Endothelial cell of umbilical vein (primary cell): ENCODE measurements at regions not wholly inside any gene's neighbourhood (a gene's known extent, or its start where the extent isn't known, plus 50 kb on each side); places are given as distances from the start of the nearest gene placed in this dataset.

Source experiments
- BruUV-seq: library from RNA; stranded (reverse); fragments of 400-500 nt; replicated peaks from 2 replicates; lab custom pipeline; 2021; lab: Mats Ljungman, UMichigan
- CTCF ChIA-PET: fragments of 300-600, 350-600 bp; sonication (Branson Sonifier 250); formaldehyde crosslinking; loops from one replicate; lab custom pipeline; 2021; ENCODE audit warnings: antibody characterized with exemption, inconsistent platforms; lab: Charles Lee
- POLR2A ChIA-PET: fragments of 300-600, 350-600 bp; sonication (Branson Sonifier 250); formaldehyde crosslinking; loops from one replicate; lab custom pipeline; 2021; ENCODE audit warnings: antibody characterized with exemption, inconsistent platforms; lab: Charles Lee
- DNase-seq: peaks from one replicate; pipeline ENCODE4 v3.0.0-alpha.2; 2011; ENCODE audit warnings: low read depth, low spot score
- FAIRE-seq: peaks from 2 replicates; lab custom pipeline; 2011; peaks lifted over from hg19 to GRCh38; lab: Jason Lieb, UNC
- H2AFZ ChIP-seq: 2 replicates; pipeline ENCODE4 v1.6.0; 2012; ENCODE audit warnings: low read depth, low read length, control low read depth, inconsistent platforms
- H3K27ac ChIP-seq: 2 replicates; pipeline ENCODE4 v1.5.1; 2011; ENCODE audit warnings: low read depth, mild to moderate bottlenecking, control low read depth, low read length, moderate library complexity; ENCODE audit not compliant: insufficient read depth
- H3K27me3 ChIP-seq, 2 experiments: 2 replicates each; pipeline versions ENCODE4 v1.6.0 to v1.6.1; 2011; ENCODE audit warnings: low read length in 2 of 2, mixed read lengths in 1 of 2; ENCODE audit not compliant: control insufficient read depth in 2 of 2, insufficient read depth in 2 of 2
- H3K36me3 ChIP-seq, 2 experiments: 2 replicates in 1 of 2; 3 replicates in 1 of 2; pipeline ENCODE4 v1.5.1; 2011; ENCODE audit warnings: low read length in 2 of 2, mild to moderate bottlenecking in 1 of 2, moderate library complexity in 1 of 2; ENCODE audit not compliant: control insufficient read depth in 2 of 2, insufficient read depth in 2 of 2; ENCODE audit errors: extremely low read depth in 1 of 2
- H3K4me1 ChIP-seq: 3 replicates; pipeline ENCODE4 v1.5.1; 2011; ENCODE audit warnings: mild to moderate bottlenecking, low read length; ENCODE audit not compliant: control insufficient read depth, insufficient read depth; ENCODE audit errors: extremely low read depth
- H3K4me2 ChIP-seq: 2 replicates; pipeline ENCODE4 v1.6.1; 2011; ENCODE audit warnings: low read length, control low read depth, mixed read lengths; ENCODE audit not compliant: insufficient read depth
- H3K4me3 ChIP-seq, 3 experiments: fragments of 200-600 bp in 1 of 3; sonication (generic), shearing (Covaris generic) in 1 of 3; replicated peaks in 1 of 3; 2 replicates each; pipeline ENCODE4 v1.5.1; 2011 to 2016; ENCODE audit warnings: control low read depth in 3 of 3, low read length in 3 of 3, mild to moderate bottlenecking in 2 of 3, inconsistent platforms in 1 of 3, low read depth in 1 of 3, moderate library complexity in 1 of 3; ENCODE audit not compliant: insufficient read depth in 1 of 3
- H3K79me2 ChIP-seq: 2 replicates; pipeline ENCODE4 v1.6.0; 2012; ENCODE audit warnings: low read length, inconsistent platforms; ENCODE audit not compliant: control insufficient read depth, insufficient read depth
- H3K9ac ChIP-seq: replicated peaks from 2 replicates; pipeline ENCODE3; 2011; ENCODE audit warnings: low read length, control low read depth; ENCODE audit not compliant: insufficient read depth; ENCODE audit errors: extremely low read depth
- H3K9me1 ChIP-seq: replicated peaks from 3 replicates; pipeline ENCODE4 v1.6.0; 2011; ENCODE audit warnings: mild to moderate bottlenecking, low read length; ENCODE audit not compliant: control insufficient read depth, insufficient read depth; ENCODE audit errors: extremely low read depth
- H3K9me3 ChIP-seq: replicated peaks from 2 replicates; pipeline ENCODE4 v1.5.1; 2012; ENCODE audit warnings: low read length, inconsistent platforms; ENCODE audit not compliant: control insufficient read depth, insufficient read depth
- H4K20me1 ChIP-seq: replicated peaks from 2 replicates; pipeline ENCODE3; 2011; ENCODE audit warnings: mild to moderate bottlenecking, low read length; ENCODE audit not compliant: control insufficient read depth, insufficient read depth; ENCODE audit errors: extremely low read depth
- CTCF ChIP-seq, 2 donors: IDR thresholded peaks; 1 replicate in 1 of 2; 2 replicates in 1 of 2; pipeline ENCODE4 v1.5.1; 2011; ENCODE audit warnings: low read length in 2 of 2, mild to moderate bottlenecking in 2 of 2, moderate library complexity in 2 of 2, control low read depth in 1 of 2, inconsistent platforms in 1 of 2, low read depth in 1 of 2; ENCODE audit not compliant: insufficient read depth in 1 of 2; ENCODE audit errors: extremely low read depth in 1 of 2
- EZH2 ChIP-seq: IDR thresholded peaks from 2 replicates; pipeline ENCODE4 v1.6.1; 2012; ENCODE audit warnings: borderline replicate concordance, low read depth, mild to moderate bottlenecking, moderate library complexity, low read length, inconsistent platforms; ENCODE audit not compliant: severe bottlenecking
- FOS ChIP-seq: IDR thresholded peaks from 2 replicates; pipeline ENCODE4 v1.6.1; 2011; ENCODE audit warnings: mild to moderate bottlenecking, low read length, moderate library complexity, borderline replicate concordance; ENCODE audit not compliant: insufficient read depth
- GATA2 ChIP-seq: IDR thresholded peaks from 2 replicates; pipeline ENCODE4 v1.7.0; 2011; ENCODE audit warnings: low read depth, mild to moderate bottlenecking, moderate library complexity, mixed read lengths, low read length; ENCODE audit not compliant: insufficient read length, insufficient read depth
- JUN ChIP-seq: IDR thresholded peaks from 2 replicates; pipeline ENCODE4 v1.6.1; 2011; ENCODE audit warnings: borderline replicate concordance, low read depth; ENCODE audit not compliant: insufficient read length, insufficient read depth
- MYC ChIP-seq: IDR thresholded peaks from one replicate; pipeline ENCODE4 v1.6.1; 2011; ENCODE audit warnings: mild to moderate bottlenecking, low read depth, low read length
- POLR2A ChIP-seq: IDR thresholded peaks from 2 replicates; pipeline ENCODE4 v1.6.1; 2012; ENCODE audit warnings: low read depth, mild to moderate bottlenecking, control low read depth, low read length
- POLR2AphosphoS5 ChIP-seq: IDR thresholded peaks from 2 replicates; pipeline ENCODE4 v1.6.1; 2012; ENCODE audit warnings: low read depth, mild to moderate bottlenecking, control low read depth, low read length, moderate library complexity; ENCODE audit not compliant: insufficient read depth
- dilution Hi-C: fragments of 300-500 bp; cut with MboI; formaldehyde crosslinking; loops from one replicate; pipeline ENCODE4 v1.15.0; 2019; ENCODE audit warnings: low sequenced_read_pairs; ENCODE audit not compliant: extremely low pct_ligation_motif_present
- intact Hi-C: fragments of 100-400 bp; cut with micrococcal nuclease; formaldehyde crosslinking; loops from one replicate; pipeline ENCODE4 v1.10.0; 2022
- TF ChIP-seq, protein P1 (sequence below): IDR thresholded peaks from 2 replicates; pipeline ENCODE4 v1.6.1; 2011; ENCODE audit not compliant: insufficient read depth, insufficient read length

- Histone ChIP-seq H3K4me1 (no peaks in the 10 kb centered on the region), H3K36me3 (no peaks in the 10 kb centered on the region), H2AFZ (no peak overlapping the region), H3K9me3 (no peaks in the 10 kb centered on the region), H3K4me3 (no peak overlapping the region), H4K20me1 (no peaks in the 10 kb centered on the region), H3K79me2 (no peaks in the 10 kb centered on the region), H3K9ac (no peak overlapping the region), H3K9me1 (no peaks in the 10 kb centered on the region), H3K27ac (no peak overlapping the region), H3K27me3 (peaks cover 12 to 22% of the 10 kb centered on the region in 2 experiments), H3K4me2 (no peak overlapping the region)
- ChIA-PET POLR2A (no interaction called here), CTCF (interaction anchor here (1.2 kb wide), 1 partner anchor 120 kb away, joined by 4 read pairs; no protein-coding TSS in a partner anchor)
- FAIRE-seq = peak; percentile 60
- TF ChIP-seq, protein P1, sequence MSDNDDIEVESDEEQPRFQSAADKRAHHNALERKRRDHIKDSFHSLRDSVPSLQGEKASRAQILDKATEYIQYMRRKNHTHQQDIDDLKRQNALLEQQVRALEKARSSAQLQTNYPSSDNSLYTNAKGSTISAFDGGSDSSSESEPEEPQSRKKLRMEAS = no peak
- no peak for TF ChIP-seq FOS
- TF ChIP-seq POLR2A = no peak
- no peak for TF ChIP-seq POLR2AphosphoS5
- no peak for TF ChIP-seq JUN
- no peak for TF ChIP-seq EZH2
- TF ChIP-seq GATA2 = no peak
- TF ChIP-seq CTCF (IDR thresholded peaks at IDR 0.05; ENCODE audit: extremely low read depth in 1 of 2, insufficient read depth in 1 of 2, low read depth in 1 of 2, low read length in 2 of 2) = no peak
- no peak for TF ChIP-seq MYC
- no peak for DNase-seq
- intact Hi-C loops = no loop called here
- dilution Hi-C loops = no loop called here
- no TSS peak for BruUV-seq
Measured at GRCh38 chr9:78097541-78097940, 65.9 kb upstream of the GNAQ start.
